ENCODE measurements at regions not wholly inside any gene's neighbourhood (a gene's known extent, or its start where the extent isn't known, plus 50 kb on each side); places are given as distances from the start of the nearest gene placed in this dataset.

- TF ChIP-seq POLR2A (IDR thresholded peaks at IDR 0.05) = no peak
- TF ChIP-seq, protein P1, sequence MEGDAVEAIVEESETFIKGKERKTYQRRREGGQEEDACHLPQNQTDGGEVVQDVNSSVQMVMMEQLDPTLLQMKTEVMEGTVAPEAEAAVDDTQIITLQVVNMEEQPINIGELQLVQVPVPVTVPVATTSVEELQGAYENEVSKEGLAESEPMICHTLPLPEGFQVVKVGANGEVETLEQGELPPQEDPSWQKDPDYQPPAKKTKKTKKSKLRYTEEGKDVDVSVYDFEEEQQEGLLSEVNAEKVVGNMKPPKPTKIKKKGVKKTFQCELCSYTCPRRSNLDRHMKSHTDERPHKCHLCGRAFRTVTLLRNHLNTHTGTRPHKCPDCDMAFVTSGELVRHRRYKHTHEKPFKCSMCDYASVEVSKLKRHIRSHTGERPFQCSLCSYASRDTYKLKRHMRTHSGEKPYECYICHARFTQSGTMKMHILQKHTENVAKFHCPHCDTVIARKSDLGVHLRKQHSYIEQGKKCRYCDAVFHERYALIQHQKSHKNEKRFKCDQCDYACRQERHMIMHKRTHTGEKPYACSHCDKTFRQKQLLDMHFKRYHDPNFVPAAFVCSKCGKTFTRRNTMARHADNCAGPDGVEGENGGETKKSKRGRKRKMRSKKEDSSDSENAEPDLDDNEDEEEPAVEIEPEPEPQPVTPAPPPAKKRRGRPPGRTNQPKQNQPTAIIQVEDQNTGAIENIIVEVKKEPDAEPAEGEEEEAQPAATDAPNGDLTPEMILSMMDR (IDR thresholded peaks at IDR 0.05) = no peak
- TF ChIP-seq POLR2AphosphoS5 (IDR thresholded peaks at IDR 0.05) = no peak
These were observed 272.8 kb upstream of the HDAC4 start for GRCh38 chr2:239673641-239674040.
